H9 (cell line): ENCODE measurements at regions not wholly inside any gene's neighbourhood (a gene's known extent, or its start where the extent isn't known, plus 50 kb on each side); places are given as distances from the start of the nearest gene placed in this dataset.

Experiments used
- DNase-seq: peaks from one replicate; pipeline ENCODE4 v3.0.0-alpha.2; 2017
- H2AFZ ChIP-seq: one replicate; pipeline ENCODE4 v1.6.1; 2013; ENCODE audit warnings: mild to moderate bottlenecking, low read length, control low read depth, moderate library complexity
- H2AK5ac ChIP-seq: 2 replicates; pipeline ENCODE4 v1.6.1; 2013; ENCODE audit warnings: low read length, control low read depth, mixed read lengths; ENCODE audit not compliant: insufficient read length
- H2BK120ac ChIP-seq: one replicate; pipeline ENCODE4 v1.6.1; 2013; ENCODE audit warnings: low read depth, mild to moderate bottlenecking, low read length, control low read depth, inconsistent platforms; ENCODE audit not compliant: poor library complexity, severe bottlenecking
- H2BK12ac ChIP-seq: 2 replicates; pipeline ENCODE4 v1.6.1; 2013; ENCODE audit warnings: low read length, control low read depth, mixed read lengths, low read depth; ENCODE audit not compliant: insufficient read length
- H2BK15ac ChIP-seq: 2 replicates; pipeline ENCODE4 v1.6.1; 2013; ENCODE audit warnings: low read depth, low read length, control low read depth
- H2BK20ac ChIP-seq: one replicate; pipeline ENCODE4 v1.6.1; 2013; ENCODE audit warnings: low read depth, mild to moderate bottlenecking, low read length, control low read depth, inconsistent platforms; ENCODE audit not compliant: poor library complexity, severe bottlenecking
- H2BK5ac ChIP-seq: 2 replicates; pipeline ENCODE4 v1.6.1; 2013; ENCODE audit warnings: low read length, control low read depth, mixed read lengths; ENCODE audit not compliant: insufficient read length
- H3K14ac ChIP-seq: 2 replicates; pipeline ENCODE4 v1.6.1; 2013; ENCODE audit warnings: low read length, control low read depth; ENCODE audit not compliant: insufficient read depth
- H3K18ac ChIP-seq: 2 replicates; pipeline ENCODE4 v1.6.1; 2013; ENCODE audit warnings: low read depth, mild to moderate bottlenecking, mixed read lengths, low read length, control low read depth; ENCODE audit not compliant: insufficient read length
- H3K23ac ChIP-seq: 2 replicates; pipeline ENCODE4 v1.6.1; 2013; ENCODE audit warnings: low read length, control low read depth, mixed read lengths, low read depth; ENCODE audit not compliant: insufficient read length
- H3K23me2 ChIP-seq: 2 replicates; pipeline ENCODE4 v1.6.1; 2013; ENCODE audit warnings: low read depth, mild to moderate bottlenecking, mixed read lengths, low read length, control low read depth; ENCODE audit not compliant: insufficient read length, poor library complexity, severe bottlenecking
- H3K27ac ChIP-seq: 2 replicates; pipeline ENCODE4 v1.5.1; 2013; ENCODE audit warnings: low read length, control low read depth, mixed read lengths, low read depth; ENCODE audit not compliant: insufficient read length
- H3K27me3 ChIP-seq: 2 replicates; pipeline ENCODE4 v1.6.1; 2013; ENCODE audit warnings: low read length, control low read depth, inconsistent platforms; ENCODE audit not compliant: insufficient read depth
- H3K4ac ChIP-seq: 2 replicates; pipeline ENCODE4 v1.6.1; 2013; ENCODE audit warnings: low read depth, mild to moderate bottlenecking, control low read depth, inconsistent platforms, low read length, moderate library complexity
- H3K4me1 ChIP-seq: 2 replicates; pipeline ENCODE4 v1.6.1; 2013; ENCODE audit warnings: low read length, control low read depth, inconsistent platforms; ENCODE audit not compliant: insufficient read depth
- H3K4me2 ChIP-seq: 2 replicates; pipeline ENCODE4 v1.6.1; 2013; ENCODE audit warnings: low read length, control low read depth, mixed read lengths; ENCODE audit not compliant: insufficient read length, insufficient read depth
- H3K56ac ChIP-seq: 2 replicates; pipeline ENCODE4 v1.6.1; 2013; ENCODE audit warnings: low read depth, mild to moderate bottlenecking, mixed read lengths, low read length, control low read depth; ENCODE audit not compliant: insufficient read length
- H3K79me1 ChIP-seq: 2 replicates; pipeline ENCODE4 v1.6.1; 2013; ENCODE audit warnings: low read depth, mild to moderate bottlenecking, moderate library complexity, low read length, control low read depth, inconsistent platforms; ENCODE audit not compliant: insufficient read depth, poor library complexity, severe bottlenecking
- H3K79me2 ChIP-seq: 2 replicates; pipeline ENCODE4 v1.6.1; 2013; ENCODE audit warnings: low read length, control low read depth, inconsistent platforms; ENCODE audit not compliant: insufficient read depth
- H3K9ac ChIP-seq: 2 replicates; pipeline ENCODE4 v1.6.1; 2013; ENCODE audit warnings: low read length, control low read depth, mixed read lengths; ENCODE audit not compliant: insufficient read length; ENCODE audit errors: extremely low read depth
- H3K9me3 ChIP-seq: one replicate; pipeline ENCODE4 v1.6.1; 2013; ENCODE audit warnings: low read depth, low read length, inconsistent platforms; ENCODE audit not compliant: control insufficient read depth
- H3T11ph ChIP-seq: one replicate; pipeline ENCODE4 v1.6.1; 2013; ENCODE audit warnings: mild to moderate bottlenecking, low read length, control low read depth, inconsistent platforms
- H4K20me1 ChIP-seq: one replicate; pipeline ENCODE4 v1.6.1; 2013; ENCODE audit not compliant: control insufficient read depth, insufficient read length, insufficient read depth
- H4K5ac ChIP-seq: 2 replicates; pipeline ENCODE4 v1.6.1; 2013; ENCODE audit warnings: low read depth, mild to moderate bottlenecking, mixed read lengths, low read length, control low read depth; ENCODE audit not compliant: insufficient read length
- H4K8ac ChIP-seq: replicated peaks from 2 replicates; pipeline ENCODE4 v1.6.1; 2013; ENCODE audit warnings: low read length, control low read depth, mixed read lengths, low read depth; ENCODE audit not compliant: insufficient read length
- H4K91ac ChIP-seq: 2 replicates; pipeline ENCODE4 v1.6.1; 2013; ENCODE audit warnings: low read depth, mild to moderate bottlenecking, moderate library complexity, mixed read lengths, low read length, control low read depth; ENCODE audit not compliant: insufficient read length
- H3K27ac Mint-ChIP-seq, 3 experiments: 2 replicates in 2 of 3; 3 replicates in 1 of 3; pipeline ENCODE4 v1.8.0; 2020 to 2021; ENCODE audit warnings: mixed read lengths in 3 of 3, mild to moderate bottlenecking in 1 of 3, moderate library complexity in 1 of 3
- H3K27me3 Mint-ChIP-seq: 2 replicates; pipeline ENCODE4 v1.8.0; 2021; ENCODE audit warnings: low read depth, mild to moderate bottlenecking, moderate library complexity, mixed read lengths
- H3K36me3 Mint-ChIP-seq, 3 experiments: 2 replicates in 2 of 3; 3 replicates in 1 of 3; pipeline ENCODE4 v1.8.0; 2020 to 2021; ENCODE audit warnings: low read depth in 3 of 3, mixed read lengths in 3 of 3; ENCODE audit not compliant: insufficient read depth in 1 of 3
- H3K4me1 Mint-ChIP-seq, 2 experiments: 2 replicates each; pipeline ENCODE4 v1.8.0; 2020; ENCODE audit warnings: mixed read lengths in 2 of 2
- H3K4me3 Mint-ChIP-seq, 2 experiments: 2 replicates in 1 of 2; 3 replicates in 1 of 2; pipeline ENCODE4 v1.8.0; 2020 to 2021; ENCODE audit warnings: mild to moderate bottlenecking in 2 of 2, mixed read lengths in 2 of 2, moderate library complexity in 1 of 2
- H3K9me3 Mint-ChIP-seq, 2 experiments: 2 replicates in 1 of 2; 3 replicates in 1 of 2; pipeline ENCODE4 v1.8.0; 2020; ENCODE audit warnings: mild to moderate bottlenecking in 2 of 2, mixed read lengths in 2 of 2, moderate library complexity in 1 of 2
- CTCF ChIP-seq: fragments of 200-600 bp; sonication (generic); conservative IDR thresholded peaks from 3 replicates; pipeline ENCODE4 v1.8.0; 2021; ENCODE audit warnings: antibody characterized with exemption, mild to moderate bottlenecking

- Histone ChIP-seq H2BK15ac (no peak overlapping the region), H4K20me1 (no peaks in the 10 kb centered on the region), H4K91ac (no peak overlapping the region), H2BK120ac (no peak overlapping the region), H3K56ac (no peak overlapping the region), H3K4ac (no peak overlapping the region), H4K5ac (no peak overlapping the region), H3K27me3 (no peaks in the 10 kb centered on the region), H3K79me1 (no peaks in the 10 kb centered on the region), H4K8ac (no peak overlapping the region), H3K18ac (no peak overlapping the region), H3K9me3 (no peaks in the 10 kb centered on the region), H2AFZ (no peak overlapping the region), H3K4me2 (no peak overlapping the region), H3K27ac (no peak overlapping the region), H2BK12ac (no peak overlapping the region), H3T11ph (no peak overlapping the region), H3K23me2 (no peaks in the 10 kb centered on the region), H3K9ac (no peak overlapping the region), H3K23ac (no peak overlapping the region), H3K4me1 (no peaks in the 10 kb centered on the region), H3K79me2 (no peaks in the 10 kb centered on the region), H3K14ac (no peak overlapping the region), H2AK5ac (no peak overlapping the region), H2BK5ac (no peak overlapping the region), H2BK20ac (no peak overlapping the region)
- H3K4me1 Mint-ChIP-seq = no peaks in the 10 kb centered on the region; a peak in 1 of 4 replicates
- DNase-seq = no peak
- H3K9me3 Mint-ChIP-seq = no peaks in the 10 kb centered on the region
- H3K27ac Mint-ChIP-seq = no peak overlapping the region
- no peak overlapping the region for H3K4me3 Mint-ChIP-seq
- H3K27me3 Mint-ChIP-seq = peaks cover 4% of the 10 kb centered on the region
- no peak for TF ChIP-seq CTCF
- no peaks in the 10 kb centered on the region for H3K36me3 Mint-ChIP-seq
Observed at GRCh38 chr16:65834688-65835087, 531.8 kb upstream of the CDH5 start.
